GM23338 (cell line): ENCODE measurements at regions not wholly inside any gene's neighbourhood (a gene's known extent, or its start where the extent isn't known, plus 50 kb on each side); places are given as distances from the start of the nearest gene placed in this dataset.

Source experiments
- ATAC-seq: fragments of 200-7000 bp; cut with Tn5 transposase; 3 replicates; pipeline ENCODE4 v1.9.1; 2020
- DNase-seq: peaks from one replicate; pipeline ENCODE4 v3.0.0-alpha.2; 2015; ENCODE audit warnings: low spot score
- H2AFZ ChIP-seq: fragments of 200-600 bp; sonication (generic); 2 replicates; pipeline ENCODE4 v1.8.0; 2016; ENCODE audit warnings: antibody characterized with exemption, mild to moderate bottlenecking, moderate library complexity
- H3F3A ChIP-seq: fragments of 200-600 bp; sonication (generic); replicated peaks from 2 replicates; pipeline ENCODE4 v1.8.0; 2017; ENCODE audit warnings: antibody characterized with exemption, mixed run types, low read depth
- H3K27ac ChIP-seq: fragments of 200-600 bp; sonication (generic); 2 replicates; pipeline ENCODE4 v1.6.1; 2016; ENCODE audit warnings: low read depth
- H3K27me3 ChIP-seq: fragments of 200-600 bp; sonication (generic); 2 replicates; pipeline ENCODE4 v1.8.0; 2016; ENCODE audit warnings: mild to moderate bottlenecking, mixed run types, moderate library complexity; ENCODE audit not compliant: insufficient read depth
- H3K36me3 ChIP-seq: fragments of 200-600 bp; sonication (generic); 2 replicates; pipeline ENCODE4 v1.8.0; 2016; ENCODE audit warnings: mild to moderate bottlenecking; ENCODE audit not compliant: insufficient read depth
- H3K4me1 ChIP-seq: fragments of 200-600 bp; sonication (generic); 2 replicates; pipeline ENCODE4 v1.8.0; 2016; ENCODE audit warnings: mild to moderate bottlenecking, moderate library complexity; ENCODE audit not compliant: insufficient read depth
- H3K4me2 ChIP-seq: fragments of 200-600 bp; sonication (generic); 2 replicates; pipeline ENCODE4 v1.7.1; 2017; ENCODE audit warnings: mixed run types
- H3K4me3 ChIP-seq: fragments of 200-600 bp; sonication (generic); 2 replicates; pipeline ENCODE4 v1.6.1; 2016; ENCODE audit warnings: mixed run types
- H3K79me2 ChIP-seq: fragments of 200-600 bp; sonication (generic); replicated peaks from 2 replicates; pipeline ENCODE4 v1.8.0; 2017; ENCODE audit warnings: mild to moderate bottlenecking; ENCODE audit not compliant: insufficient read depth
- H3K9me2 ChIP-seq: fragments of 200-600 bp; sonication (generic); 2 replicates; pipeline ENCODE4 v1.8.0; 2017; ENCODE audit not compliant: insufficient read depth
- H4K20me1 ChIP-seq: fragments of 200-600 bp; sonication (generic); replicated peaks from 2 replicates; pipeline ENCODE4 v1.8.0; 2017; ENCODE audit warnings: mild to moderate bottlenecking; ENCODE audit not compliant: insufficient read depth
- H3K27ac Mint-ChIP-seq: 2 replicates; pipeline ENCODE4 v1.8.0; 2020; ENCODE audit warnings: inconsistent platforms, mild to moderate bottlenecking, moderate library complexity, mixed read lengths
- H3K27me3 Mint-ChIP-seq: 3 replicates; pipeline ENCODE4 v1.8.0; 2022; ENCODE audit warnings: low read depth, mild to moderate bottlenecking, moderate library complexity, mixed read lengths, inconsistent platforms; ENCODE audit not compliant: insufficient read depth, poor library complexity
- H3K36me3 Mint-ChIP-seq: 3 replicates; pipeline ENCODE4 v1.8.0; 2021; ENCODE audit warnings: low read depth, mild to moderate bottlenecking, inconsistent platforms, moderate library complexity, mixed read lengths
- H3K4me1 Mint-ChIP-seq: 3 replicates; pipeline ENCODE4 v1.8.0; 2020; ENCODE audit warnings: mild to moderate bottlenecking, inconsistent platforms, mixed read lengths
- H3K4me3 Mint-ChIP-seq: 3 replicates; pipeline ENCODE4 v1.8.0; 2021; ENCODE audit warnings: moderate library complexity, mild to moderate bottlenecking, inconsistent platforms, mixed read lengths
- H3K9me3 Mint-ChIP-seq: 3 replicates; pipeline ENCODE4 v1.8.0; 2020; ENCODE audit warnings: moderate library complexity, mild to moderate bottlenecking, inconsistent platforms, mixed read lengths
- CREB1 ChIP-seq: fragments of 250-450 bp; sonication (Bioruptor Pico); IDR thresholded peaks from 2 replicates; pipeline ENCODE4 v1.5.0; 2020; ENCODE audit warnings: low read depth, mild to moderate bottlenecking, moderate library complexity
- CTCF ChIP-seq, 2 experiments: fragments of 200-600 bp in 1 of 2; sonication (generic) in 1 of 2; conservative IDR thresholded peaks; 2 replicates each; pipeline versions ENCODE4 v1.5.1 to v1.6.1; 2016 to 2017; ENCODE audit warnings: antibody characterized with exemption in 2 of 2, low read depth in 2 of 2, mild to moderate bottlenecking in 2 of 2, moderate library complexity in 1 of 2
- ETS1 ChIP-seq: IDR thresholded peaks from 2 replicates; pipeline ENCODE4 v1.6.1; 2016; ENCODE audit warnings: antibody characterized with exemption
- EZH2 ChIP-seq: fragments of 200-600 bp; sonication (generic); IDR thresholded peaks from one replicate; pipeline ENCODE4 v1.8.0; 2017; ENCODE audit warnings: antibody characterized with exemption, mild to moderate bottlenecking, low read depth; ENCODE audit not compliant: unreplicated experiment
- EZH2phosphoT487 ChIP-seq: fragments of 200-600 bp; sonication (generic); IDR thresholded peaks from one replicate; pipeline ENCODE4 v1.8.1; 2018; ENCODE audit warnings: antibody characterized with exemption; ENCODE audit not compliant: unreplicated experiment
- JUNB ChIP-seq: IDR thresholded peaks from one replicate; pipeline ENCODE4 v1.6.1; 2016; ENCODE audit warnings: antibody characterized with exemption; ENCODE audit not compliant: unreplicated experiment
- NANOG ChIP-seq: IDR thresholded peaks from 2 replicates; pipeline ENCODE4 v1.6.1; 2016; ENCODE audit warnings: antibody characterized with exemption, borderline replicate concordance
- POLR2AphosphoS5 ChIP-seq: IDR thresholded peaks from 2 replicates; pipeline ENCODE4 v1.6.1; 2016; ENCODE audit warnings: antibody characterized with exemption, low read depth
- REST ChIP-seq: IDR thresholded peaks from one replicate; pipeline ENCODE4 v1.6.1; 2018; ENCODE audit warnings: antibody characterized with exemption; ENCODE audit not compliant: unreplicated experiment
- STAT1 ChIP-seq: IDR thresholded peaks from one replicate; pipeline ENCODE4 v1.6.1; 2016; ENCODE audit warnings: antibody characterized with exemption; ENCODE audit not compliant: unreplicated experiment
- ZNF114 ChIP-seq: fragments of 250-450 bp; sonication (Bioruptor Pico); IDR thresholded peaks from 2 replicates; pipeline ENCODE4 v1.5.0; 2020; ENCODE audit warnings: mild to moderate bottlenecking, moderate library complexity
- ZNF331 ChIP-seq: fragments of 250-450 bp; sonication (Bioruptor Pico); IDR thresholded peaks from 2 replicates; pipeline ENCODE4 v1.5.0; 2020; ENCODE audit warnings: low read depth, mild to moderate bottlenecking, moderate library complexity
- TF ChIP-seq, protein P1 (sequence below): fragments of 250-450 bp; sonication (Bioruptor Pico); IDR thresholded peaks from 2 replicates; pipeline ENCODE4 v1.5.0; 2020; ENCODE audit warnings: mild to moderate bottlenecking, moderate library complexity

DNA sequence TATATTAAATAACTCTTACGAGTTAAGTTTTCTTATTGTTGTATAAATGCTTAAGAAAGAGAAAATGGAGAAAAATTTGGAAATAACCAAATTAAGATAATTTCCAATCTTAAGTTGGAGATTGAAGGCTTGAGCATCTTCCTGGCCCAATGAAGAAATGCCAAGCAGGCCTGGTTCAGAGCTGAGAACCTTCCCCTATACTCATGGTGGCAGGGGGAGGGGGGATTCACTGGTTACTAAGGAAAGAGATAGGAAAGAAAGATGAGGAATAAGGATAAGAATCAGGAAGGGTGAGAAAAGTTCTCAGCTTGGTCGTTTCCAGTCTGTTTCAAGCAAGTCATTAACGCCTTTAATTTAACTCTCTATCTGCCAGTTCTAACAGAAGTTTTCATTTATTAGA, 166.2 kb downstream of the AVL9 start:
- Histone ChIP-seq H3K4me1 (peaks cover 5% of the 10 kb centered on the region; the same call in 1 of the 2 replicates), H3K4me2 (no peak overlapping the region), H3K79me2 (no peaks in the 10 kb centered on the region), H4K20me1 (no peaks in the 10 kb centered on the region), H3K27ac (no peak overlapping the region), H3K9me2 (no peaks in the 10 kb centered on the region), H3K4me3 (no peak overlapping the region), H3K27me3 (no peaks in the 10 kb centered on the region), H2AFZ (no peak overlapping the region), H3K36me3 (no peaks in the 10 kb centered on the region), H3F3A (no peaks in the 10 kb centered on the region)
- Mint-ChIP-seq H3K36me3 (no peaks in the 10 kb centered on the region), H3K27me3 (peaks cover 6% of the 10 kb centered on the region), H3K9me3 (no peaks in the 10 kb centered on the region), H3K27ac (no peak overlapping the region), H3K4me3 (no peak overlapping the region), H3K4me1 (peaks cover 49% of the 10 kb centered on the region)
- TF ChIP-seq STAT1 = no peak
- TF ChIP-seq REST = no peak
- TF ChIP-seq ZNF114 (CRISPR knock-in tag) = no peak
- no peak for TF ChIP-seq EZH2phosphoT487
- no peak for TF ChIP-seq EZH2
- TF ChIP-seq, protein P1, sequence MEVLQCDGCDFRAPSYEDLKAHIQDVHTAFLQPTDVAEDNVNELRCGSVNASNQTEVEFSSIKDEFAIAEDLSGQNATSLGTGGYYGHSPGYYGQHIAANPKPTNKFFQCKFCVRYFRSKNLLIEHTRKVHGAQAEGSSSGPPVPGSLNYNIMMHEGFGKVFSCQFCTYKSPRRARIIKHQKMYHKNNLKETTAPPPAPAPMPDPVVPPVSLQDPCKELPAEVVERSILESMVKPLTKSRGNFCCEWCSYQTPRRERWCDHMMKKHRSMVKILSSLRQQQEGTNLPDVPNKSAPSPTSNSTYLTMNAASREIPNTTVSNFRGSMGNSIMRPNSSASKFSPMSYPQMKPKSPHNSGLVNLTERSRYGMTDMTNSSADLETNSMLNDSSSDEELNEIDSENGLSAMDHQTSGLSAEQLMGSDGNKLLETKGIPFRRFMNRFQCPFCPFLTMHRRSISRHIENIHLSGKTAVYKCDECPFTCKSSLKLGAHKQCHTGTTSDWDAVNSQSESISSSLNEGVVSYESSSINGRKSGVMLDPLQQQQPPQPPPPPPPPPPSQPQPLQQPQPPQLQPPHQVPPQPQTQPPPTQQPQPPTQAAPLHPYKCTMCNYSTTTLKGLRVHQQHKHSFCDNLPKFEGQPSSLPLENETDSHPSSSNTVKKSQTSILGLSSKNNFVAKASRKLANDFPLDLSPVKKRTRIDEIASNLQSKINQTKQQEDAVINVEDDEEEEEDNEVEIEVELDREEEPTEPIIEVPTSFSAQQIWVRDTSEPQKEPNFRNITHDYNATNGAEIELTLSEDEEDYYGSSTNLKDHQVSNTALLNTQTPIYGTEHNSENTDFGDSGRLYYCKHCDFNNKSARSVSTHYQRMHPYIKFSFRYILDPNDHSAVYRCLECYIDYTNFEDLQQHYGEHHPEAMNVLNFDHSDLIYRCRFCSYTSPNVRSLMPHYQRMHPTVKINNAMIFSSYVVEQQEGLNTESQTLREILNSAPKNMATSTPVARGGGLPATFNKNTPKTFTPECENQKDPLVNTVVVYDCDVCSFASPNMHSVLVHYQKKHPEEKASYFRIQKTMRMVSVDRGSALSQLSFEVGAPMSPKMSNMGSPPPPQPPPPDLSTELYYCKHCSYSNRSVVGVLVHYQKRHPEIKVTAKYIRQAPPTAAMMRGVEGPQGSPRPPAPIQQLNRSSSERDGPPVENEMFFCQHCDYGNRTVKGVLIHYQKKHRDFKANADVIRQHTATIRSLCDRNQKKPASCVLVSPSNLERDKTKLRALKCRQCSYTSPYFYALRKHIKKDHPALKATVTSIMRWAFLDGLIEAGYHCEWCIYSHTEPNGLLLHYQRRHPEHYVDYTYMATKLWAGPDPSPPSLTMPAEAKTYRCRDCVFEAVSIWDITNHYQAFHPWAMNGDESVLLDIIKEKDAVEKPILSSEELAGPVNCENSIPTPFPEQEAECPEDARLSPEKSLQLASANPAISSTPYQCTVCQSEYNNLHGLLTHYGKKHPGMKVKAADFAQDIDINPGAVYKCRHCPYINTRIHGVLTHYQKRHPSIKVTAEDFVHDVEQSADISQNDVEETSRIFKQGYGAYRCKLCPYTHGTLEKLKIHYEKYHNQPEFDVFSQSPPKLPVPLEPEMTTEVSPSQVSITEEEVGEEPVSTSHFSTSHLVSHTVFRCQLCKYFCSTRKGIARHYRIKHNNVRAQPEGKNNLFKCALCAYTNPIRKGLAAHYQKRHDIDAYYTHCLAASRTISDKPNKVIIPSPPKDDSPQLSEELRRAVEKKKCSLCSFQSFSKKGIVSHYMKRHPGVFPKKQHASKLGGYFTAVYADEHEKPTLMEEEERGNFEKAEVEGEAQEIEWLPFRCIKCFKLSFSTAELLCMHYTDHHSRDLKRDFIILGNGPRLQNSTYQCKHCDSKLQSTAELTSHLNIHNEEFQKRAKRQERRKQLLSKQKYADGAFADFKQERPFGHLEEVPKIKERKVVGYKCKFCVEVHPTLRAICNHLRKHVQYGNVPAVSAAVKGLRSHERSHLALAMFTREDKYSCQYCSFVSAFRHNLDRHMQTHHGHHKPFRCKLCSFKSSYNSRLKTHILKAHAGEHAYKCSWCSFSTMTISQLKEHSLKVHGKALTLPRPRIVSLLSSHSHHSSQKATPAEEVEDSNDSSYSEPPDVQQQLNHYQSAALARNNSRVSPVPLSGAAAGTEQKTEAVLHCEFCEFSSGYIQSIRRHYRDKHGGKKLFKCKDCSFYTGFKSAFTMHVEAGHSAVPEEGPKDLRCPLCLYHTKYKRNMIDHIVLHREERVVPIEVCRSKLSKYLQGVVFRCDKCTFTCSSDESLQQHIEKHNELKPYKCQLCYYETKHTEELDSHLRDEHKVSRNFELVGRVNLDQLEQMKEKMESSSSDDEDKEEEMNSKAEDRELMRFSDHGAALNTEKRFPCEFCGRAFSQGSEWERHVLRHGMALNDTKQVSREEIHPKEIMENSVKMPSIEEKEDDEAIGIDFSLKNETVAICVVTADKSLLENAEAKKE (CRISPR knock-in tag) = no peak
- TF ChIP-seq CTCF (conservative IDR thresholded peaks at IDR 0.05; ENCODE audit: low read depth in 2 of 2) = no peak
- TF ChIP-seq ETS1 = no peak
- no peak for TF ChIP-seq CREB1 (CRISPR knock-in tag)
- no peak for TF ChIP-seq POLR2AphosphoS5
- no peak for TF ChIP-seq NANOG
- no peak for TF ChIP-seq ZNF331 (CRISPR knock-in tag)
- TF ChIP-seq JUNB = no peak
- DNase-seq (no peak), ATAC-seq (no peak)
